Neural progenitor cell (in vitro differentiated cells): ENCODE measurements at regions not wholly inside any gene's neighbourhood (a gene's known extent, or its start where the extent isn't known, plus 50 kb on each side); places are given as distances from the start of the nearest gene placed in this dataset.
A peak's percentile ranks its signal among the peaks of the same experiment; 100 is the strongest.

Experiments used
- DNase-seq: peaks from one replicate; pipeline ENCODE4 v3.0.0-alpha.2; 2016; ENCODE audit warnings: low spot score
- H2AFZ ChIP-seq: fragments of 200-600 bp; sonication (generic); replicated peaks from 2 replicates; pipeline ENCODE4 v1.6.1; 2016; ENCODE audit warnings: antibody characterized with exemption
- H3F3A ChIP-seq: fragments of 200-600 bp; sonication (generic); 2 replicates; pipeline ENCODE4 v1.6.1; 2016; ENCODE audit warnings: antibody characterized with exemption, low read depth
- H3K27ac ChIP-seq: fragments of 200-600 bp; sonication (generic); 2 replicates; pipeline ENCODE4 v1.5.1; 2016; ENCODE audit warnings: mild to moderate bottlenecking
- H3K27me3 ChIP-seq: fragments of 200-600 bp; sonication (generic); 2 replicates; pipeline ENCODE4 v1.6.1; 2016; ENCODE audit warnings: mild to moderate bottlenecking, moderate library complexity
- H3K36me3 ChIP-seq: fragments of 200-600 bp; sonication (generic); 2 replicates; pipeline ENCODE4 v1.5.1; 2016
- H3K4me1 ChIP-seq: fragments of 200-600 bp; sonication (generic); 2 replicates; pipeline ENCODE4 v1.6.1; 2016; ENCODE audit warnings: mixed run types
- H3K4me2 ChIP-seq: fragments of 200-600 bp; sonication (generic); 2 replicates; pipeline ENCODE4 v1.6.1; 2016
- H3K4me3 ChIP-seq: fragments of 200-600 bp; sonication (generic); 2 replicates; pipeline ENCODE4 v1.5.1; 2016
- H3K79me2 ChIP-seq: fragments of 200-600 bp; sonication (generic); 2 replicates; pipeline ENCODE4 v1.6.1; 2016; ENCODE audit warnings: low read depth
- H3K9ac ChIP-seq: fragments of 200-600 bp; sonication (generic); 2 replicates; pipeline ENCODE4 v1.6.1; 2016
- H3K9me3 ChIP-seq: fragments of 200-600 bp; sonication (generic); 2 replicates; pipeline ENCODE4 v1.5.1; 2016; ENCODE audit warnings: low read depth
- H4K20me1 ChIP-seq: fragments of 200-600 bp; sonication (generic); 2 replicates; pipeline ENCODE4 v1.6.1; 2016; ENCODE audit warnings: low read depth
- H3K27ac Mint-ChIP-seq: 3 replicates; pipeline ENCODE4 v1.8.0; 2021; ENCODE audit warnings: mixed read lengths
- H3K27me3 Mint-ChIP-seq: 2 replicates; pipeline ENCODE4 v1.8.0; 2022; ENCODE audit warnings: low read depth, mild to moderate bottlenecking, inconsistent platforms, moderate library complexity, mixed read lengths; ENCODE audit not compliant: insufficient read depth
- H3K36me3 Mint-ChIP-seq: 3 replicates; pipeline ENCODE4 v1.8.0; 2021; ENCODE audit warnings: mixed read lengths
- H3K4me1 Mint-ChIP-seq: 3 replicates; pipeline ENCODE4 v1.8.0; 2021; ENCODE audit warnings: mixed read lengths
- H3K4me3 Mint-ChIP-seq: 3 replicates; pipeline ENCODE4 v1.8.0; 2021; ENCODE audit warnings: mild to moderate bottlenecking, moderate library complexity, mixed read lengths
- H3K9me3 Mint-ChIP-seq: 3 replicates; pipeline ENCODE4 v1.8.0; 2020; ENCODE audit warnings: mixed read lengths
- CTCF ChIP-seq: fragments of 200-600 bp; sonication (generic); IDR thresholded peaks from 2 replicates; pipeline ENCODE4 v1.5.1; 2017; ENCODE audit warnings: antibody characterized with exemption, mild to moderate bottlenecking
- EZH2 ChIP-seq: fragments of 200-600 bp; sonication (generic); IDR thresholded peaks from 2 replicates; pipeline ENCODE4 v1.6.1; 2017; ENCODE audit warnings: antibody characterized with exemption, mild to moderate bottlenecking, moderate library complexity
- EZH2phosphoT487 ChIP-seq: fragments of 200-600 bp; sonication (generic); IDR thresholded peaks from 2 replicates; pipeline ENCODE4 v1.6.1; 2017; ENCODE audit warnings: antibody characterized with exemption

GRCh38 chr10:56585447-56586171 is 224.6 kb upstream of the ZWINT start:
- H3K4me1 Mint-ChIP-seq: peaks cover 15% of the 10 kb centered on the region
- Histone ChIP-seq H3K36me3 (no peaks in the 10 kb centered on the region), H3K9ac (no peak overlapping the region), H3K79me2 (no peaks in the 10 kb centered on the region), H4K20me1 (no peaks in the 10 kb centered on the region), H2AFZ (peak overlapping the region; percentile 63), H3K27ac (no peak overlapping the region), H3K4me2 (no peak overlapping the region), H3F3A (peaks cover 15% of the 10 kb centered on the region), H3K27me3 (no peaks in the 10 kb centered on the region), H3K4me3 (no peak overlapping the region), H3K9me3 (no peaks in the 10 kb centered on the region), H3K4me1 (peaks cover 21% of the 10 kb centered on the region)
- peaks cover 7% of the 10 kb centered on the region for H3K9me3 Mint-ChIP-seq
- H3K36me3 Mint-ChIP-seq: peaks cover 3% of the 10 kb centered on the region
- no peaks in the 10 kb centered on the region for H3K27me3 Mint-ChIP-seq
- TF ChIP-seq EZH2phosphoT487 (no peak), CTCF (no peak), EZH2 (no peak)
- H3K27ac Mint-ChIP-seq: no peak overlapping the region
- DNase-seq: no peak
- no peak overlapping the region for H3K4me3 Mint-ChIP-seq

GRCh38 chr10:56583316-56583715 is 222.3 kb upstream of the ZWINT start:
- TF ChIP-seq EZH2 (no peak), CTCF (no peak), EZH2phosphoT487 (no peak)
- no peak overlapping the region for H3K27ac Mint-ChIP-seq
- H3K4me2 ChIP-seq: no peak overlapping the region
- H4K20me1 ChIP-seq: no peaks in the 10 kb centered on the region
- no peak overlapping the region for H3K27ac ChIP-seq
- H3K9me3 ChIP-seq: no peaks in the 10 kb centered on the region
- no peak for DNase-seq
- H3K9me3 Mint-ChIP-seq: no peaks in the 10 kb centered on the region
- no peak overlapping the region for H3K9ac ChIP-seq
- peaks cover 15% of the 10 kb centered on the region for H3F3A ChIP-seq
- H3K79me2 ChIP-seq: no peaks in the 10 kb centered on the region
- peaks cover 21% of the 10 kb centered on the region for H3K4me1 ChIP-seq
- peaks cover 15% of the 10 kb centered on the region for H3K4me1 Mint-ChIP-seq
- no peaks in the 10 kb centered on the region for H3K36me3 Mint-ChIP-seq
- no peak overlapping the region for H3K4me3 ChIP-seq
- no peak overlapping the region for H2AFZ ChIP-seq
- no peaks in the 10 kb centered on the region for H3K27me3 Mint-ChIP-seq
- no peaks in the 10 kb centered on the region for H3K36me3 ChIP-seq
- no peaks in the 10 kb centered on the region for H3K27me3 ChIP-seq
- no peak overlapping the region for H3K4me3 Mint-ChIP-seq

- Histone ChIP-seq H4K20me1 (no peaks in the 10 kb centered on the region), H3K4me1 (no peaks in the 10 kb centered on the region), H2AFZ (no peak overlapping the region), H3K9ac (no peak overlapping the region), H3F3A (no peaks in the 10 kb centered on the region), H3K27me3 (no peaks in the 10 kb centered on the region), H3K4me3 (no peak overlapping the region), H3K9me3 (no peaks in the 10 kb centered on the region), H3K4me2 (no peak overlapping the region), H3K27ac (no peak overlapping the region), H3K36me3 (no peaks in the 10 kb centered on the region), H3K79me2 (no peaks in the 10 kb centered on the region)
- no peak overlapping the region for H3K4me3 Mint-ChIP-seq
- no peak overlapping the region for H3K27ac Mint-ChIP-seq
- H3K9me3 Mint-ChIP-seq: peaks cover 11% of the 10 kb centered on the region
- no peak for DNase-seq
- no peaks in the 10 kb centered on the region for H3K4me1 Mint-ChIP-seq
- H3K27me3 Mint-ChIP-seq: no peaks in the 10 kb centered on the region
- TF ChIP-seq EZH2 (no peak), CTCF (no peak), EZH2phosphoT487 (no peak)
- H3K36me3 Mint-ChIP-seq: no peaks in the 10 kb centered on the region
Measured at GRCh38 chr10:56567580-56567979, 206.5 kb upstream of the ZWINT start.
